H1 (cell line): ENCODE measurements at regions not wholly inside any gene's neighbourhood (a gene's known extent, or its start where the extent isn't known, plus 50 kb on each side); places are given as distances from the start of the nearest gene placed in this dataset.

ENCODE experiments used
- CTCF ChIA-PET: fragments of 300-600 bp; sonication (Branson Sonifier 250); formaldehyde crosslinking; loops from one replicate; lab custom pipeline; 2021; ENCODE audit not compliant: partially characterized antibody; lab: Charles Lee
- POLR2A ChIA-PET: fragments of 300-600 bp; sonication (Branson Sonifier 250); formaldehyde crosslinking; loops from one replicate; lab custom pipeline; 2021; ENCODE audit warnings: inconsistent platforms; ENCODE audit not compliant: partially characterized antibody; lab: Charles Lee
- DNase-seq, 2 experiments: peaks; one replicate each; pipeline versions ENCODE4 v3.0.0 to v3.0.0-alpha.2; 2010 to 2022; ENCODE audit warnings: low spot score in 2 of 2, low read depth in 1 of 2, mixed read lengths in 1 of 2
- FAIRE-seq: peaks from 2 replicates; lab custom pipeline; 2011; peaks lifted over from hg19 to GRCh38; lab: Jason Lieb, UNC
- H2AFZ ChIP-seq: 2 replicates; pipeline ENCODE4 v1.8.1; 2012; ENCODE audit warnings: low read length, inconsistent platforms
- H2AK5ac ChIP-seq: 2 replicates; pipeline ENCODE4 v1.6.1; 2013; ENCODE audit warnings: low read depth, low read length
- H2BK120ac ChIP-seq: replicated peaks from 2 replicates; pipeline ENCODE3; 2013; ENCODE audit warnings: low read depth, low read length, inconsistent platforms
- H2BK12ac ChIP-seq: 2 replicates; pipeline ENCODE4 v1.6.1; 2013; ENCODE audit warnings: low read depth, low read length
- H2BK15ac ChIP-seq: 2 replicates; pipeline ENCODE4 v1.6.1; 2013; ENCODE audit warnings: low read length
- H2BK20ac ChIP-seq: 2 replicates; pipeline ENCODE4 v1.6.1; 2013; ENCODE audit warnings: low read length
- H2BK5ac ChIP-seq: 2 replicates; pipeline ENCODE4 v1.6.1; 2013; ENCODE audit warnings: low read depth, low read length
- H3K14ac ChIP-seq: 2 replicates; pipeline ENCODE4 v1.6.1; 2013; ENCODE audit warnings: inconsistent platforms; ENCODE audit not compliant: insufficient read length
- H3K18ac ChIP-seq: 2 replicates; pipeline ENCODE4 v1.6.1; 2013; ENCODE audit warnings: low read length; ENCODE audit errors: extremely low read depth
- H3K23ac ChIP-seq: 2 replicates; pipeline ENCODE4 v1.6.1; 2013; ENCODE audit warnings: inconsistent platforms; ENCODE audit not compliant: insufficient read length
- H3K23me2 ChIP-seq: 2 replicates; pipeline ENCODE4 v1.6.1; 2013; ENCODE audit warnings: low read depth, low read length
- H3K27ac ChIP-seq: 2 replicates; pipeline ENCODE4 v1.6.1; 2011; ENCODE audit warnings: low read depth, low read length, inconsistent platforms
- H3K27me3 ChIP-seq, 4 experiments: replicated peaks in 1 of 4; 1 replicate in 1 of 4; 2 replicates in 3 of 4; pipeline versions ENCODE4 v1.6.1 to v1.8.1; 2011 to 2013; ENCODE audit warnings: low read length in 3 of 4, mild to moderate bottlenecking in 3 of 4, inconsistent platforms in 2 of 4, mixed read lengths in 2 of 4, moderate library complexity in 1 of 4; ENCODE audit not compliant: control insufficient read depth in 3 of 4, insufficient read depth in 3 of 4; ENCODE audit errors: extremely low read depth in 1 of 4
- H3K36me3 ChIP-seq, 4 experiments: 2 replicates each; pipeline versions ENCODE4 v1.6.1 to v1.8.1; 2011 to 2013; ENCODE audit warnings: mild to moderate bottlenecking in 4 of 4, low read length in 3 of 4, moderate library complexity in 2 of 4, control low read depth in 1 of 4, inconsistent platforms in 1 of 4; ENCODE audit not compliant: insufficient read depth in 4 of 4, control insufficient read depth in 2 of 4
- H3K4ac ChIP-seq: replicated peaks from 2 replicates; pipeline ENCODE3; 2013; ENCODE audit warnings: low read length, low read depth, mixed read lengths, inconsistent platforms; ENCODE audit not compliant: insufficient read length
- H3K4me1 ChIP-seq, 4 experiments: replicated peaks in 1 of 4; 1 replicate in 1 of 4; 2 replicates in 3 of 4; pipeline versions ENCODE4 v1.6.1 to v1.8.1; 2011 to 2013; ENCODE audit warnings: low read length in 3 of 4, inconsistent platforms in 2 of 4, mixed read lengths in 1 of 4; ENCODE audit not compliant: insufficient read depth in 4 of 4, control insufficient read depth in 3 of 4
- H3K4me2 ChIP-seq, 2 experiments: 2 replicates each; pipeline versions ENCODE4 v1.6.1 to v1.8.1; 2011 to 2013; ENCODE audit warnings: low read depth in 2 of 2, low read length in 2 of 2, control low read depth in 1 of 2, inconsistent platforms in 1 of 2, mild to moderate bottlenecking in 1 of 2; ENCODE audit not compliant: insufficient read depth in 1 of 2
- H3K4me3 ChIP-seq, 4 experiments: fragments of 200-600, 300-600 bp in 1 of 4; sonication (generic), shearing (Covaris generic), sonication (Bioruptor Twin) in 1 of 4; 2 replicates each; pipeline versions ENCODE4 v1.5.1 to v1.8.1; 2011 to 2016; ENCODE audit warnings: low read length in 4 of 4, low read depth in 3 of 4, control low read depth in 2 of 4, inconsistent platforms in 2 of 4, mild to moderate bottlenecking in 2 of 4, mixed read lengths in 1 of 4, moderate library complexity in 1 of 4; ENCODE audit not compliant: insufficient read depth in 2 of 4; ENCODE audit errors: extremely low read depth in 1 of 4
- H3K56ac ChIP-seq: replicated peaks from 2 replicates; pipeline ENCODE3; 2013; ENCODE audit warnings: low read depth, mild to moderate bottlenecking, mixed read lengths, low read length, inconsistent platforms; ENCODE audit not compliant: insufficient read length
- H3K79me1 ChIP-seq: 2 replicates; pipeline ENCODE4 v1.6.1; 2013; ENCODE audit warnings: low read depth, low read length, control low read depth
- H3K79me2 ChIP-seq, 2 experiments: 2 replicates each; pipeline versions ENCODE4 v1.6.1 to v1.8.1; 2012 to 2013; ENCODE audit warnings: low read length in 2 of 2, mild to moderate bottlenecking in 2 of 2, inconsistent platforms in 1 of 2; ENCODE audit not compliant: insufficient read depth in 2 of 2, control insufficient read depth in 1 of 2
- H3K9ac ChIP-seq, 4 experiments: replicated peaks in 1 of 4; 1 replicate in 1 of 4; 2 replicates in 3 of 4; pipeline versions ENCODE4 v1.6.1 to v1.8.1; 2011 to 2013; ENCODE audit warnings: low read depth in 3 of 4, low read length in 3 of 4, control low read depth in 2 of 4, mild to moderate bottlenecking in 2 of 4, moderate library complexity in 2 of 4, inconsistent platforms in 1 of 4; ENCODE audit errors: extremely low read depth in 1 of 4
- H3K9me3 ChIP-seq, 2 experiments: 2 replicates each; pipeline versions ENCODE4 v1.6.1 to v1.8.1; 2012 to 2013; ENCODE audit warnings: mild to moderate bottlenecking in 2 of 2, moderate library complexity in 2 of 2, control low read depth in 1 of 2, inconsistent platforms in 1 of 2, low read depth in 1 of 2, low read length in 1 of 2, mixed read lengths in 1 of 2; ENCODE audit not compliant: insufficient read depth in 2 of 2
- H4K20me1 ChIP-seq, 2 experiments: replicated peaks in 1 of 2; 2 replicates each; pipeline versions ENCODE3 to v1.8.1; 2011 to 2013; ENCODE audit warnings: inconsistent platforms in 2 of 2, low read length in 2 of 2, mild to moderate bottlenecking in 1 of 2; ENCODE audit not compliant: insufficient read depth in 2 of 2, control insufficient read depth in 1 of 2
- H4K5ac ChIP-seq: 2 replicates; pipeline ENCODE4 v1.6.1; 2013; ENCODE audit warnings: low read length, low read depth, mixed read lengths, inconsistent platforms; ENCODE audit not compliant: insufficient read length
- H4K8ac ChIP-seq: 2 replicates; pipeline ENCODE4 v1.8.0; 2013; ENCODE audit warnings: mild to moderate bottlenecking, moderate library complexity, low read length, inconsistent platforms; ENCODE audit not compliant: insufficient read depth; ENCODE audit errors: extremely low read depth
- H4K91ac ChIP-seq: replicated peaks from 2 replicates; pipeline ENCODE3; 2013; ENCODE audit warnings: low read length, mixed read lengths, inconsistent platforms; ENCODE audit not compliant: insufficient read length
- JUN ChIP-seq: IDR thresholded peaks from 2 replicates; pipeline ENCODE4 v1.6.1; 2011; ENCODE audit warnings: low read depth, mild to moderate bottlenecking, improper control_type of control experiment, low read length
- KDM5A ChIP-seq: fragments of 200-600 bp; IDR thresholded peaks from 2 replicates; pipeline ENCODE4 v1.7.1; 2012; ENCODE audit warnings: mild to moderate bottlenecking, low read length, inconsistent platforms, mixed read lengths
- PHF8 ChIP-seq: fragments of 200-600 bp; sonication (generic); conservative IDR thresholded peaks from 2 replicates; pipeline ENCODE4 v1.7.1; 2012; ENCODE audit warnings: low read depth, mild to moderate bottlenecking, inconsistent platforms, low read length, moderate library complexity
- RBBP5 ChIP-seq: IDR thresholded peaks from 2 replicates; pipeline ENCODE4 v1.7.1; 2012; ENCODE audit warnings: low read depth, mild to moderate bottlenecking, inconsistent platforms, low read length, moderate library complexity, borderline replicate concordance
- RNF2 ChIP-seq: fragments of 200-900, 300-1000 bp; sonication (generic); IDR thresholded peaks from 2 replicates; pipeline ENCODE4 v1.7.1; 2016; ENCODE audit warnings: borderline replicate concordance, low read depth, mild to moderate bottlenecking, antibody characterized with exemption, low read length; ENCODE audit not compliant: poor library complexity, severe bottlenecking; ENCODE audit errors: missing control alignments
- RXRA ChIP-seq: IDR thresholded peaks from 2 replicates; pipeline ENCODE4 v1.6.1; 2011; ENCODE audit warnings: low read depth, mild to moderate bottlenecking, low read length, moderate library complexity; ENCODE audit not compliant: insufficient read depth
- SIN3A ChIP-seq, 2 experiments: IDR thresholded peaks in 1 of 2; conservative IDR thresholded peaks in 1 of 2; 2 replicates each; pipeline ENCODE4 v1.6.1; 2011 to 2012; ENCODE audit warnings: low read length in 2 of 2, improper control_type of control experiment in 1 of 2, low read depth in 1 of 2, mild to moderate bottlenecking in 1 of 2
- WGBS, 2 experiments: shearing (Covaris generic) in 1 of 2; methylation state at CpG; one replicate each; pipeline versions ENCODE4 v1.1.6 to v1.1.7; 2013 to 2015; ENCODE audit warnings: low lambda C conversion rate in 2 of 2, mixed read lengths in 2 of 2, inconsistent platforms in 1 of 2, low coverage in 1 of 2, missing lambda C conversion rate in 1 of 2; ENCODE audit not compliant: insufficient replicate concordance in 2 of 2, insufficient coverage in 1 of 2, insufficient read length in 1 of 2; ENCODE audit errors: extremely low coverage in 1 of 2, missing lambda C conversion rate in 1 of 2; 5-methylcytosine and 5-hydroxymethylcytosine counted together
- TF ChIP-seq, protein P1 (sequence below): IDR thresholded peaks from 2 replicates; pipeline ENCODE4 v1.6.1; 2012; ENCODE audit warnings: inconsistent platforms
- TF ChIP-seq, protein P2 (sequence below): IDR thresholded peaks from 2 replicates; pipeline ENCODE4 v1.6.1; 2012; ENCODE audit warnings: low read length, inconsistent platforms
- TF ChIP-seq, protein P3 (sequence below): IDR thresholded peaks from 2 replicates; pipeline ENCODE4 v1.6.1; 2011; ENCODE audit warnings: low read length, improper control_type of control experiment

DNA sequence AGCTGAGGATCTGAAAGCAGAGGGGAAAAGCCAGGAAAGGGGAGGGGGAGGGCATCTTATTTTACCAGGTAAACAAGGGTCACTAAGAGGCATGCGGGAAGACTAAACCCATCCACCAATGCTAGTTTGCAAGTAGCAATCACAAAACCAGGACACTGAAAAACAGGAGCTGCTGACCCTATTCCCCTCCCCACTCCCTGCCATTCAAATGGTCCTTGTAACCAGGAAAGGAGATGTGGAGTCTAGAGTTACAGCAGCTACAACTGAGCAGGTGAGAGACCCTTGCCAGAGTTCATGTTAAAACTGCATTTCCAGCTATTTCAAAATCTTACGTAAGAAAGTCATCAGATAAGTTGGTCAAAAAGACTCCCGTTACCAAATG is 85.3 kb upstream of the SIMC1 start:
- no peaks in the 10 kb centered on the region for H4K20me1 ChIP-seq
- H2BK5ac ChIP-seq = no peak overlapping the region
- no peaks in the 10 kb centered on the region; a peak in 2 of 7 replicates for H3K27me3 ChIP-seq
- no peaks in the 10 kb centered on the region for H3K79me1 ChIP-seq
- no peak overlapping the region for H4K91ac ChIP-seq
- H3K36me3 ChIP-seq = no peaks in the 10 kb centered on the region
- H2BK20ac ChIP-seq = no peak overlapping the region
- CTCF ChIA-PET = interaction anchor here (0.9 to 2.5 kb wide), 4 partner anchors 11 to 26 kb away, joined by 3 to 11 read pairs (median 6); no protein-coding TSS in a partner anchor
- H2BK120ac ChIP-seq = no peak overlapping the region
- peak overlapping the region in 1 of 4 experiments; percentile 5; a peak in 2 of 8 replicates for H3K4me3 ChIP-seq
- H3K27ac ChIP-seq = no peak overlapping the region
- no peak overlapping the region for H3K56ac ChIP-seq
- no peaks in the 10 kb centered on the region for H3K9me3 ChIP-seq
- no peak overlapping the region for H3K9ac ChIP-seq
- DNase-seq (no peak), FAIRE-seq (peak; percentile 68)
- no peak overlapping the region for H3K18ac ChIP-seq
- H4K8ac ChIP-seq = no peak overlapping the region
- peak overlapping the region; percentile 9 to 31; a peak in 3 of 4 replicates for H3K4me2 ChIP-seq
- H3K23me2 ChIP-seq = no peaks in the 10 kb centered on the region
- H2AFZ ChIP-seq = peak overlapping the region; percentile 73
- H3K14ac ChIP-seq = no peak overlapping the region
- H4K5ac ChIP-seq = no peak overlapping the region
- H2BK15ac ChIP-seq = no peak overlapping the region
- H2AK5ac ChIP-seq = no peak overlapping the region
- no peak overlapping the region for H3K23ac ChIP-seq
- H2BK12ac ChIP-seq = peak overlapping the region; percentile 75; the same call in 1 of the 2 replicates
- POLR2A ChIA-PET = no interaction called here
- 57% methylated on average over 3 of the region's 3 CpGs; no CpG with 5 or more reads in 1 of the 2 experiments for whole genome bisulfite sequencing, 2 experiments
- no peaks in the 10 kb centered on the region for H3K79me2 ChIP-seq
- H3K4ac ChIP-seq = no peak overlapping the region
- H3K4me1 ChIP-seq = peaks cover 0 to 15% (median 7%) of the 10 kb centered on the region in 4 experiments; a peak in 5 of 7 replicates
- no peak for TF ChIP-seq JUN
- TF ChIP-seq, protein P1, sequence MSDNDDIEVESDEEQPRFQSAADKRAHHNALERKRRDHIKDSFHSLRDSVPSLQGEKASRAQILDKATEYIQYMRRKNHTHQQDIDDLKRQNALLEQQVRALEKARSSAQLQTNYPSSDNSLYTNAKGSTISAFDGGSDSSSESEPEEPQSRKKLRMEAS = no peak
- TF ChIP-seq, protein P2, sequence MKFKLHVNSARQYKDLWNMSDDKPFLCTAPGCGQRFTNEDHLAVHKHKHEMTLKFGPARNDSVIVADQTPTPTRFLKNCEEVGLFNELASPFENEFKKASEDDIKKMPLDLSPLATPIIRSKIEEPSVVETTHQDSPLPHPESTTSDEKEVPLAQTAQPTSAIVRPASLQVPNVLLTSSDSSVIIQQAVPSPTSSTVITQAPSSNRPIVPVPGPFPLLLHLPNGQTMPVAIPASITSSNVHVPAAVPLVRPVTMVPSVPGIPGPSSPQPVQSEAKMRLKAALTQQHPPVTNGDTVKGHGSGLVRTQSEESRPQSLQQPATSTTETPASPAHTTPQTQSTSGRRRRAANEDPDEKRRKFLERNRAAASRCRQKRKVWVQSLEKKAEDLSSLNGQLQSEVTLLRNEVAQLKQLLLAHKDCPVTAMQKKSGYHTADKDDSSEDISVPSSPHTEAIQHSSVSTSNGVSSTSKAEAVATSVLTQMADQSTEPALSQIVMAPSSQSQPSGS = no peak
- TF ChIP-seq, protein P3, sequence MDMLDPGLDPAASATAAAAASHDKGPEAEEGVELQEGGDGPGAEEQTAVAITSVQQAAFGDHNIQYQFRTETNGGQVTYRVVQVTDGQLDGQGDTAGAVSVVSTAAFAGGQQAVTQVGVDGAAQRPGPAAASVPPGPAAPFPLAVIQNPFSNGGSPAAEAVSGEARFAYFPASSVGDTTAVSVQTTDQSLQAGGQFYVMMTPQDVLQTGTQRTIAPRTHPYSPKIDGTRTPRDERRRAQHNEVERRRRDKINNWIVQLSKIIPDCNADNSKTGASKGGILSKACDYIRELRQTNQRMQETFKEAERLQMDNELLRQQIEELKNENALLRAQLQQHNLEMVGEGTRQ = no peak
- no peak for TF ChIP-seq RXRA
- TF ChIP-seq RBBP5 = no peak
- no peak for TF ChIP-seq PHF8
- no peak for TF ChIP-seq RNF2
- no peak for TF ChIP-seq SIN3A (conservative IDR thresholded peaks at IDR 0.05 in 1 of 2, IDR thresholded peaks at IDR 0.05 in 1 of 2; ENCODE audit: low read depth in 1 of 2, low read length in 2 of 2)
- no peak for TF ChIP-seq KDM5A
